Spinal cord (tissue), 9 donors: ENCODE measurements at regions not wholly inside any gene's neighbourhood (a gene's known extent, or its start where the extent isn't known, plus 50 kb on each side); places are given as distances from the start of the nearest gene placed in this dataset.

ENCODE experiments used
- DNase-seq, 6 donors: peaks; one replicate each; pipeline versions ENCODE4 v3.0.0 to v3.0.0-alpha.2; 2013 to 2015; ENCODE audit warnings: low spot score in 6 of 6, low read depth in 4 of 6
- H3K27ac ChIP-seq: one replicate; pipeline ENCODE4 v1.5.1; 2013; ENCODE audit warnings: low read depth, low read length, control low read depth
- H3K27me3 ChIP-seq: one replicate; pipeline ENCODE4 v1.6.1; 2013; ENCODE audit warnings: low read length; ENCODE audit not compliant: control insufficient read depth, insufficient read depth
- H3K36me3 ChIP-seq: one replicate; pipeline ENCODE4 v1.6.1; 2013; ENCODE audit warnings: low read length; ENCODE audit not compliant: control insufficient read depth, insufficient read depth
- H3K4me1 ChIP-seq: one replicate; pipeline ENCODE4 v1.6.1; 2013; ENCODE audit warnings: low read length; ENCODE audit not compliant: control insufficient read depth, insufficient read depth
- H3K4me3 ChIP-seq: one replicate; pipeline ENCODE4 v1.5.1; 2013; ENCODE audit warnings: low read depth, low read length, control low read depth
- H3K9me3 ChIP-seq: one replicate; pipeline ENCODE4 v1.6.1; 2013; ENCODE audit warnings: low read length; ENCODE audit not compliant: control insufficient read depth, insufficient read depth
- WGBS: methylation state at CpG from one replicate; pipeline ENCODE4 v1.1.5; 2013; ENCODE audit warnings: missing lambda C conversion rate; ENCODE audit not compliant: insufficient coverage; 5-methylcytosine and 5-hydroxymethylcytosine counted together
- donor health status: healthy.

DNA sequence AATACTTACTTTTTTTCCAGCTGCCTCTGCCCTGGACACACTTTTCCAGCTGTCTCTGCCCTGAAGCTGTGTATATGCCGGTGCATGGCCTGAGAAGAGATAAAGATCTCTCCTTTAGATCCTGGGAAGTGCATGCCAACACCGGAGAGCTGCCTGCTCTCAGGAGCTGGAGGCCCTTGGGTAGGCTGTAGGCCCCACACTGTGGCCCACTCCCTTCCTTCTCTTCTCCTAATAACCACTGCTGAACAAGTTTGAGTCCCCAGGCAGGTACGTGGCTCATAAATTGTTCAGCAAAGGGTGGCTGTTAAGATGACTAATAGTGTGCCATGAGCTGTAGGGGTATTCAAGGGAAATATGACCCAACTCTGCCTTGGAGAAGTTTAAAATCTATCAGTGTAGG lies 102.5 kb downstream of the CD24 start:
- Histone ChIP-seq H3K36me3 (no peaks in the 10 kb centered on the region), H3K4me1 (no peaks in the 10 kb centered on the region), H3K9me3 (peaks cover 2% of the 10 kb centered on the region), H3K27ac (no peak overlapping the region), H3K27me3 (no peaks in the 10 kb centered on the region), H3K4me3 (no peak overlapping the region)
- WGBS: 100% methylated on average over 1 of the region's 3 CpGs
- no peak for DNase-seq

DNA sequence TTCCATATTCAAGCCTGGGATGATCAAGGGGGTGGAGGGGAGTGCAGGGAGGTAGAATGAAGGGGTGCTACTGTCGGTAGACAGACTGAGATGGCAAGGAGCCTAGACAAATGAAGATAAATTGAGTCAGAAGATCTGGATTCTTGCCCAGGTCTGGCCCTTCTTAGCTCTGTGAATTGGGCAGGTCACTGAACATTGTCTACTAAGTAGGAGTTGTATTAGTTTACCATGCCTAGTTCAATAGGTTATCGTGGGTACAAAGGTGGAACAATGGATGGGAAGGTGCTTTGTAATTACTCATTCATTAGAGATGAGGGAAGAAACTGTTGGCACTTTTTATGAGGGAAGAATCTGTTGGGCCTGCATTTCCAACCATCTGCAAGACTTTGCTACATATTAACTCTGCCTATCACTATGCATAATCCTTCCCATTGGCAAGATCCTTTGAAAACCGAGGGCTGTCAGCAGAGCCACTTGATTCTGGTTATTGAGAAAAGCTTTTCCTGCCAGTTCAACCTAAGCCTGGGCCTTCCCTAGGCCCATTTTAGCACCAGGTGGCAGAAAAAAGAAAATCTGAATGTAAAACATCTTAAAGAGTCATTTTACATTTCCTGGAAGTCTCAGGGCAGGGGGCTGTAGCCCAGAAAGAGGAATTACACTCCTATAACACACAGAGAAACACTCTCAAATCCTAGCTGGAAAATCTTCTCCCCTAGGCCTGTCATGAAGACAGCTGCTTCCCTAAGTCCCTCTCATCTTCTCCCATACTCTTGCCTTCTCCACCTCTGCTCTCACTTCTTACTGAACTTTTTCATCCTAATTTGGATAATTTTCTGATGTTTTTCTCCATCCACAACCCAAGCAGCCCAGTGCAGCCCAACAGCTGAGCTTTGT lies 103.5 kb downstream of the CD24 start:
- H3K4me3 ChIP-seq: no peak overlapping the region
- DNase-seq: peak in 1 of 6 donors; percentile 9
- 40% methylated on average over 1 of the region's 3 CpGs for WGBS
- no peak overlapping the region for H3K27ac ChIP-seq
- no peaks in the 10 kb centered on the region for H3K27me3 ChIP-seq
- no peaks in the 10 kb centered on the region for H3K4me1 ChIP-seq
- H3K36me3 ChIP-seq: no peaks in the 10 kb centered on the region
- peaks cover 2% of the 10 kb centered on the region for H3K9me3 ChIP-seq

DNA sequence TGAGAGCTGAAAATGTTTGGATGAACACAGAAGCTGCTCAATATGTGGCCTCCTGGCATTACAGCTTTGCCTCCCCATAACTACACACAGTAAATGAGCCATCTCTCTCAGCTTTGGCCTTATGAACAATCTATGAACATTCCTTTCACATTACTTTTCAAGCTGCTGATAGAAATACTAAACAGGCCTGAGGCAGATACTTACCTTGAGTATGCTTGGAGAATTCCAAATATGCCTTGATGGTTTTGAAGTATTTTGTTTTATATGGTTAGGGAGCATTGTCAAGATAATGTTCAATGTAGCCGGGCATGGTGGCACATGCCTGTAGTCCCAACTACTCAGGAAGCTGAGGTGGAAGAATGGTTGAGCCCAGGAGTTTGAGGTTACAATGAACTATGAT lies 104.5 kb downstream of the CD24 start:
- no peaks in the 10 kb centered on the region for H3K36me3 ChIP-seq

DNA sequence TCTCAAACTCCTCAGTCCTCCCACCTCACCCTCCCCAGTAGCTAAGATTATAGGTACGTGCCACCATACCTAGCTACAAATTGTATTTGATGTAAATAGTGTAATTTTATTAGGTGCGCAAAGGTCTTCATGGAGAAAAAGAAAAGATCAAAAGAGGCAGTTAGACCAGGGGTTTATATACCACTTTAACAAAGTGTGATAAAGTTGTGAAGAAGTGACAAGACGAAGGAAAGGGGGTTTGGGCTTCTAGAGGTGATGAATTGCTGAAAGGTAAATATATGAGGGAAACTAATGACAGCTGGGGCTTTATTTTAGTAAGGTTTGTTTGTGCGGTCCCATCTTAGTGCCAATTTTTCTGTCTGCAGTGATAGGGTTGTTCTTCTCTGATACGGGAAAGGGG lies 105.3 kb downstream of the CD24 start:
- H3K27ac ChIP-seq: no peak overlapping the region
- no peaks in the 10 kb centered on the region for H3K36me3 ChIP-seq
- no peaks in the 10 kb centered on the region for H3K4me1 ChIP-seq
- no peaks in the 10 kb centered on the region for H3K9me3 ChIP-seq
- no peak overlapping the region for H3K4me3 ChIP-seq
- no peaks in the 10 kb centered on the region for H3K27me3 ChIP-seq
- DNase-seq: no peak
- WGBS: 90% methylated on average over 3 of the region's 5 CpGs

More for the DNA sequence above, 104.5 kb downstream of the CD24 start:
- Histone ChIP-seq H3K9me3 (no peaks in the 10 kb centered on the region), H3K4me1 (no peaks in the 10 kb centered on the region), H3K27me3 (no peaks in the 10 kb centered on the region), H3K27ac (no peak overlapping the region), H3K4me3 (no peak overlapping the region)
- 100% methylated on average over 1 of the region's 1 CpG for WGBS
- DNase-seq: no peak

DNA sequence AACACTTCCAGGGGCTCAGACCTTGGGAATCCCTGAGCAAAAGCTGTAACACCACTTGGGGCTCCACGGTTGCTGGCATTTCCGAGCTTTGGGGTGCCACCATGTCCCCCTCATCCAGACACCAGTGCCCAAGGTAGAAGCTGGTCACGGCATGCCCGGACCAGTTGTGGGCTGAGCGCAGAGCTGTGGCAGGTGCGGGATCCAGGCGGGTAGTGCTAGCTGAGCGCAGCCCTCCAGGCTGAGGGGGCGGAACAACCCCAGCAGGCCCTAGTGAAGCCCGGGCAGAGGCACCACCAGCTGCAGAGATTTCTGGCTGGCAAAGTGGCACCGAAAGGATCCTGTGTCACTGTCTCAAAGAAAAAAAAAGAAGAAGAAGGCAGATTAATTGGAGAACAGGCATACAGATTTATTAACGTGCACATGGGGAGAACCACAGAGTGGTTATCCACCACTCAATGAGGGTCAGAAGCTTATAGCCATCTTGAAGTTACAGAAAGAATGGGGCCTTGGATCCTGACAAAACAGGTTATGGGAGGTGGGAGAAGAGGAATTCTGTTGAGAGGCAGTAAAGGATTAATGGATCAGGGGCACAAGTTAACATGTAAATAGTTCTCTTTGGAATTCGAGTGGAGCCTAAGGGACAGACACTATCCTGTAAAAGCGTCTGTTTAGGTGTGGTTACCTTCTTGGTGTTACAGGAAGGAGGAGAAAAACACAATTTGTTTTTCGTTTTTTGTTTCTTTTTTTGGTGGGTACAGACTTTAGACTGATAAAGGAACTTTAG lies 107.5 kb downstream of the CD24 start:
- WGBS: 89% methylated on average over 12 of the region's 15 CpGs
- Histone ChIP-seq H3K27me3 (no peaks in the 10 kb centered on the region), H3K27ac (no peak overlapping the region), H3K36me3 (no peaks in the 10 kb centered on the region), H3K4me1 (no peaks in the 10 kb centered on the region), H3K4me3 (no peak overlapping the region), H3K9me3 (peaks cover 2% of the 10 kb centered on the region)
- no peak for DNase-seq

DNA sequence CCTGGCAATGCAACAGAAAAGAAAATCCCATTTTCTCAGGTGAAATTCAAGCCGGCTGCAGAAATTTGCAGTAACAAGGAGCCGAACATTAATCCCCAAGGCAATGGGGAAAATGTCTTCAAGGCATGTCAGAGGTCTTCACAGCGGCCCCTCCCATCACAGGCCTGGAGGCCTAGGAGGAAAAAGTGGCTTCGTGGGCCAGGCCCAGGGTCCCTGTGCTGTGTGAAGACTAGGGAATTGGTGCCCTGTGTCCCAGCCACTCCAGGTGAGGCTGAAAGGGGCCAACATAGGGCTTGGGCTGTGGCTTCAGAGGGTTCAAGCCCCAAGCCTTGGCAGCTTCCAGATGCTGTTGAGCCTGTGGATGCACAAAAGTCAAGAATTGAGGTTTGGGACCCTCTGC lies 111.7 kb downstream of the CD24 start:
- Histone ChIP-seq H3K4me1 (no peaks in the 10 kb centered on the region), H3K27ac (no peak overlapping the region), H3K9me3 (peaks cover 2% of the 10 kb centered on the region), H3K4me3 (no peak overlapping the region), H3K36me3 (no peaks in the 10 kb centered on the region), H3K27me3 (no peaks in the 10 kb centered on the region)
- no peak for DNase-seq
- WGBS: 100% methylated on average over 4 of the region's 4 CpGs

DNA sequence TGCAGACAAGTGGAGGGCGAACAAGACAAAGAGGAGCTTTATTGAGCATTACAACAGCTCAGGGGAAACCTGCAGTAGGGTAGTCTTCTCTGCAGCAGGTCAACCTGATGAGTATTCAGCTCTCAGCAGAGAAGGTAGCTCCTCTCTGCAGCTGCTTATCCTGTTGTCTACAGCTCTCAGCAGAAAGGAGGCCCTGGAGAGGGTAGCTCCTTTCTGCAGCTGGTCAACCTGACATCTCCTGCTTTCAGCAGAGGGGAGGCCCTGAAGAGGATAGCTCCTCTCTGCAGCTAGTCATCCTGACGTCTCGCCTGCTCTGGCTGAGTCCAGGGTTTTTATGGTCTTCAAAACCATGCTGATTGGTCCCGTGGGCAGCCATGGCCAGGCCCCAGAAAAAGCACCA lies 113.6 kb downstream of the CD24 start:
- H3K36me3 ChIP-seq: no peaks in the 10 kb centered on the region
- WGBS: 90% methylated on average over 4 of the region's 4 CpGs

DNA sequence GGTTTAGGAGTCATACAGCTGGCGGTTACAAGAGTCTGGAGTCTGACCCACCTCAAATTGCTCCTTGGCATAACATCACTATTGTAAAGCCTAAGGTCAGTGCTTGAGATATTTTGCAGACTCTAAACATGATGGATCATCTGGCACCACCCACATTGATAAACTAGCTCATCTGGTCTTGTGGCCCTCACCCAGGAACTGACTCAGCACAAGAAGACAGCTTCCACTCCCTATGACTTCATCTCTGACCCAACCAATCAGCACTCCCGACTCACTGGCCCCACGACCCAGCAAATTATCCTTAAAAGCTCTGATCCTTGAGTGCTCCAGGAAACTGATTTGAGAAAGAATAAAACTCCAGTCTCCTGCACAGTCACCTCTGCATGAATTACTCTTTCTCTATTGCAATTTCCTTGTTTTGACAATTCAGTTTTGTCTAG lies 115.9 kb downstream of the CD24 start:
- DNase-seq: no peak
- WGBS: 83% methylated on average over 2 of the region's 3 CpGs
- Histone ChIP-seq H3K4me1 (no peaks in the 10 kb centered on the region), H3K9me3 (no peaks in the 10 kb centered on the region), H3K36me3 (no peaks in the 10 kb centered on the region), H3K4me3 (no peak overlapping the region), H3K27me3 (no peaks in the 10 kb centered on the region), H3K27ac (no peak overlapping the region)

More for the DNA sequence above, 113.6 kb downstream of the CD24 start:
- no peak overlapping the region for H3K27ac ChIP-seq
- DNase-seq: no peak
- no peak overlapping the region for H3K4me3 ChIP-seq
- H3K27me3 ChIP-seq: no peaks in the 10 kb centered on the region
- peaks cover 2% of the 10 kb centered on the region for H3K9me3 ChIP-seq
- no peaks in the 10 kb centered on the region for H3K4me1 ChIP-seq

DNA sequence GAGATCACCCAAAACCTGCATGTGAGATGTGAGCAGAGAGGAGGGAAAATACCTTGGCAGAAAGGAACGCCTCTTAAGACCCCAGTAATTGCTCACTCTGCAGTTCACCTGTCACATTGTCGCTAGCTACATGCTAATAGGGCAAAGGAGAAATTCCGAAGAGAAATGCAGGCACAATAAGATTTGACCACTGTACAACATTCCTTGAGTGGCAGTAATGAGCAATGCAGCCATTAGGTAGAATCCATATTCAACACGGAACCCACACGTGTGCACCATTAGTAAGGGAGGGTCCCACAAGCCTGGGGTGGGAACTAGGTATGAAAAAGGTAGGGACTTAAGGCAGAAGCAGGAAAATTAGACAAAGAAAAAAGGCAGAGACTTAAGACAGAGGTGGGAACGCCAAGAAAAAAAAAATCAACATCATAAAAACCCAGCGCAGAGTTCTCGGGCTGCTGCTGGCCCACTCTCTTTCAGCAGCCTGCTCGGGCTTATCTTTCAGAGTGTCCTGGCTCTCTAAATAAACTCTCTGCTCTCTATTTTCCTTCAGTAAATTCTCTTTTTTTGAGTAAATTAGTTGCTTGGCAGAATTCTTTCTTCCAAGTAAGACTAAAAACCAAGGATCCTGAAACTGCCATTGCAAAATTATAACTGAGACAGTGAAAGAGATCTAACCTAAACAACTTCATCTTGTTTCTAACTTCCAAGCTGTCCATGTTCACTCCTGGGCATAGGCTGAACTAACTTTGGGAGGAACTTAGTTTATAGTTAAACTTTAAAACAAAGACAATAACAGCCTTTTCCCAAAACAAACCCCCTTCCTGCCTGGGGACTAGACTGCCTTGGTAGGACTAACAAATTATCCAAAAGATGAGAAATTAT lies 116.5 kb downstream of the CD24 start:
- WGBS: 100% methylated on average over 4 of the region's 9 CpGs
- H3K27ac ChIP-seq: no peak overlapping the region
- no peak for DNase-seq
- H3K27me3 ChIP-seq: no peaks in the 10 kb centered on the region
- no peak overlapping the region for H3K4me3 ChIP-seq
- no peaks in the 10 kb centered on the region for H3K36me3 ChIP-seq
- no peaks in the 10 kb centered on the region for H3K9me3 ChIP-seq
- no peaks in the 10 kb centered on the region for H3K4me1 ChIP-seq
